ENCODE measurements at regions not wholly inside any gene's neighbourhood (a gene's known extent, or its start where the extent isn't known, plus 50 kb on each side); places are given as distances from the start of the nearest gene placed in this dataset.

DNA sequence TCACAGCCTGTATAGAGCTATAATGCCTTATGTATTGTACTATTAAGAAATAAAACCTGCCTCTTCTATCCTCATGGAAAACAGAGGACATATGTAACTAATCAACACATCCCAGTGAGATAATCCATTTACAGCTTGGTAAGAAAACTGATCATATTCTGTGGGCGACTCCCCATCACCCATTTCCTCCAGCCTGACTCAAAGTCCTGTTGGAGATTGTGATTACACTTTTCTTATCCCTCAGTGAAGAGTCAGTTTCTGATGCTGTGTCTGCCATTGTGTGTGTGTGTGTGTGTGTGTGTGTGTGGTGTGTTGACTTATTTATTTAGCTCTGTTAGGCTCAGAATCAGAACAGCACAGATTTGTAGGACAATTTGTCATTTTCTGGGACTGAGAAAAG is 212.8 kb downstream of the FGF9 start:
- TF ChIP-seq, protein P1, sequence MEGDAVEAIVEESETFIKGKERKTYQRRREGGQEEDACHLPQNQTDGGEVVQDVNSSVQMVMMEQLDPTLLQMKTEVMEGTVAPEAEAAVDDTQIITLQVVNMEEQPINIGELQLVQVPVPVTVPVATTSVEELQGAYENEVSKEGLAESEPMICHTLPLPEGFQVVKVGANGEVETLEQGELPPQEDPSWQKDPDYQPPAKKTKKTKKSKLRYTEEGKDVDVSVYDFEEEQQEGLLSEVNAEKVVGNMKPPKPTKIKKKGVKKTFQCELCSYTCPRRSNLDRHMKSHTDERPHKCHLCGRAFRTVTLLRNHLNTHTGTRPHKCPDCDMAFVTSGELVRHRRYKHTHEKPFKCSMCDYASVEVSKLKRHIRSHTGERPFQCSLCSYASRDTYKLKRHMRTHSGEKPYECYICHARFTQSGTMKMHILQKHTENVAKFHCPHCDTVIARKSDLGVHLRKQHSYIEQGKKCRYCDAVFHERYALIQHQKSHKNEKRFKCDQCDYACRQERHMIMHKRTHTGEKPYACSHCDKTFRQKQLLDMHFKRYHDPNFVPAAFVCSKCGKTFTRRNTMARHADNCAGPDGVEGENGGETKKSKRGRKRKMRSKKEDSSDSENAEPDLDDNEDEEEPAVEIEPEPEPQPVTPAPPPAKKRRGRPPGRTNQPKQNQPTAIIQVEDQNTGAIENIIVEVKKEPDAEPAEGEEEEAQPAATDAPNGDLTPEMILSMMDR (IDR thresholded peaks at IDR 0.05): no peak
- no peak for TF ChIP-seq POLR2A (IDR thresholded peaks at IDR 0.05)

Data from lower leg skin (tissue), 3 donors.